ENCODE measurements at regions not wholly inside any gene's neighbourhood (a gene's known extent, or its start where the extent isn't known, plus 50 kb on each side); places are given as distances from the start of the nearest gene placed in this dataset.

DNA sequence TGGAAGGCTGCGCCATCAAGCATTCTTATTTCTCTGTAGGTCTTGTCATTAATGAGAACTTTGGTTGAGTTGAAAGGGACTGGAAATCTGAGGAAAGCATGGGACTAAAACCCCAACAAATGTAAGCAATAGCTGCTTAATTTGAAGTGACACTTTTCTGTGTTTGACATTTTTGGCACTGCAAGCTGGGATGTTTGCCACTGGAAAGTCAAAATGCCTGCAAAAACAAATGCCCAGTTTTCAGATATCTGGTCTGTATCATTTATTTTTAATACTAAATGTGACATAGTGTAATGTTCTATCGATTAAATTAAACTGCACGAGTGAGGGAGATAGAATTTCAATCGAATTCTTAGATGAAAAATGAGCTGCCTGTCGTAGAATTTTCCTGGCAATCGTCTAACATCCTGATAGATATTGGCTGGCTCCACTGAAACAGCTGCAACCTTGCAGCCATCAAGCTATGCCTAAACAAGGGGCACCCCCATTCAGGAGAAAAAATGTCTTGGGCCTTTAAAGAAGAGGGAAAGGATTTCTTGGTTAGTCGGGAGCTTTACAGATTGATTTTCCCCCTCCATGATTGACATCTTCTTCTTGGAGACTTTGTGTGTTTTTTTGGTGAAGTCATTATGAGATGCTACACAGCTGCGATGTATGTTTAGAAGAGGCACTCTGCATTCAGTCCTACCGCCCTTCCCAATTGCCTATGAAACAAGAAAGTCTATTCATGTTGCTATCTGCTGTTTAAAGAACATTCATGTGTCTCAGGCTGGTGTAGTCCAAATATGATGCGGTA lies 316.7 kb upstream of the TBL1XR1 start:
- ChIA-PET POLR2A (ENCODE audit: unreplicated experiment) (no interaction called here), CTCF (no interaction called here)
- Histone ChIP-seq H2AFZ (no peak overlapping the region), H3K36me3 (ENCODE audit: low read depth) (no peaks in the 10 kb centered on the region), H3K4me3 (no peak overlapping the region), H4K20me1 (ENCODE audit: insufficient read depth) (no peaks in the 10 kb centered on the region), H3K4me1 (replicated peaks; ENCODE audit: insufficient read depth) (no peaks in the 10 kb centered on the region), H3K9me2 (ENCODE audit: insufficient read depth) (no peaks in the 10 kb centered on the region), H3K79me2 (ENCODE audit: low read depth) (no peaks in the 10 kb centered on the region), H3K27me3 (ENCODE audit: insufficient read depth, low read depth) (no peaks in the 10 kb centered on the region), H3K4me2 (no peak overlapping the region), H3F3A (ENCODE audit: insufficient read depth, low read depth) (no peaks in the 10 kb centered on the region), H3K9me3 (ENCODE audit: insufficient read depth, low read depth) (no peaks in the 10 kb centered on the region), H3K27ac (no peak overlapping the region)
- no TSS peak for BruUV-seq (replicated peaks)
- intact Hi-C loops (cut with micrococcal nuclease; ENCODE audit: unreplicated experiment): no loop called here
- no peak for DNase-seq
- no peak for TF ChIP-seq EZH2 (IDR thresholded peaks at IDR 0.05; ENCODE audit: low read depth)
- no peak for TF ChIP-seq CTCF (conservative IDR thresholded peaks at IDR 0.05)

GRCh38 chr3:177514611-177515499 lies 317.6 kb upstream of the TBL1XR1 start:
- no peaks in the 10 kb centered on the region for H3K9me2 ChIP-seq (ENCODE audit: insufficient read depth)
- H3F3A ChIP-seq (ENCODE audit: insufficient read depth, low read depth): no peaks in the 10 kb centered on the region
- CTCF ChIA-PET: no interaction called here
- H2AFZ ChIP-seq: no peak overlapping the region
- H3K4me2 ChIP-seq: no peak overlapping the region
- H3K27me3 ChIP-seq (ENCODE audit: insufficient read depth, low read depth): no peaks in the 10 kb centered on the region
- POLR2A ChIA-PET (ENCODE audit: unreplicated experiment): interaction anchor here (0.5 kb wide), 1 partner anchor 825 kb away, joined by 7 read pairs; no protein-coding TSS in a partner anchor
- no peaks in the 10 kb centered on the region for H3K36me3 ChIP-seq (ENCODE audit: low read depth)
- no TSS peak for BruUV-seq (replicated peaks)
- no peak overlapping the region for H3K27ac ChIP-seq
- intact Hi-C loops (cut with micrococcal nuclease; ENCODE audit: unreplicated experiment): no loop called here
- no peak for TF ChIP-seq CTCF (conservative IDR thresholded peaks at IDR 0.05)
- TF ChIP-seq EZH2 (IDR thresholded peaks at IDR 0.05; ENCODE audit: low read depth): no peak
- no peaks in the 10 kb centered on the region for H3K9me3 ChIP-seq (ENCODE audit: insufficient read depth, low read depth)
- no peaks in the 10 kb centered on the region for H3K4me1 ChIP-seq (replicated peaks; ENCODE audit: insufficient read depth)
- no peak overlapping the region for H3K4me3 ChIP-seq
- DNase-seq: no peak
- H4K20me1 ChIP-seq (ENCODE audit: insufficient read depth): no peaks in the 10 kb centered on the region
- no peaks in the 10 kb centered on the region for H3K79me2 ChIP-seq (ENCODE audit: low read depth)

GRCh38 chr3:177515786-177516157 lies 318.5 kb upstream of the TBL1XR1 start:
- H3K4me3 ChIP-seq: no peak overlapping the region
- ChIA-PET POLR2A (ENCODE audit: unreplicated experiment) (interaction anchor here (0.5 kb wide), 1 partner anchor 826 kb away, joined by 7 read pairs; no protein-coding TSS in a partner anchor), CTCF (no interaction called here)
- no TSS peak for BruUV-seq (replicated peaks)
- H3K9me2 ChIP-seq (ENCODE audit: insufficient read depth): no peaks in the 10 kb centered on the region
- no peaks in the 10 kb centered on the region for H4K20me1 ChIP-seq (ENCODE audit: insufficient read depth)
- H2AFZ ChIP-seq: no peak overlapping the region
- intact Hi-C loops (cut with micrococcal nuclease; ENCODE audit: unreplicated experiment): no loop called here
- H3K79me2 ChIP-seq (ENCODE audit: low read depth): no peaks in the 10 kb centered on the region
- H3K36me3 ChIP-seq (ENCODE audit: low read depth): no peaks in the 10 kb centered on the region
- H3K4me1 ChIP-seq (replicated peaks; ENCODE audit: insufficient read depth): no peaks in the 10 kb centered on the region
- no peaks in the 10 kb centered on the region for H3K9me3 ChIP-seq (ENCODE audit: insufficient read depth, low read depth)
- H3K27ac ChIP-seq: no peak overlapping the region
- no peak for DNase-seq
- no peaks in the 10 kb centered on the region for H3F3A ChIP-seq (ENCODE audit: insufficient read depth, low read depth)
- no peaks in the 10 kb centered on the region for H3K27me3 ChIP-seq (ENCODE audit: insufficient read depth, low read depth)
- no peak for TF ChIP-seq CTCF (conservative IDR thresholded peaks at IDR 0.05)
- TF ChIP-seq EZH2 (IDR thresholded peaks at IDR 0.05; ENCODE audit: low read depth): no peak
- no peak overlapping the region for H3K4me2 ChIP-seq

Measured in PC-9 (cell line).